Keratinocyte (primary cell): ENCODE measurements at regions not wholly inside any gene's neighbourhood (a gene's known extent, or its start where the extent isn't known, plus 50 kb on each side); places are given as distances from the start of the nearest gene placed in this dataset.

Experiments used
- DNase-seq: peaks from one replicate; pipeline ENCODE4 v3.0.0-alpha.2; 2011; ENCODE audit warnings: low read depth, missing footprints, low spot score
- FAIRE-seq: peaks from 2 replicates; lab custom pipeline; 2011; peaks lifted over from hg19 to GRCh38; lab: Jason Lieb, UNC
- H2AFZ ChIP-seq: 2 replicates; pipeline ENCODE4 v1.6.0; 2012; ENCODE audit warnings: low read length, control low read depth, inconsistent platforms; ENCODE audit not compliant: control insufficient read depth
- H3K27ac ChIP-seq: 2 replicates; pipeline ENCODE4 v1.5.1; 2011; ENCODE audit warnings: low read length; ENCODE audit not compliant: control insufficient read depth, insufficient read depth
- H3K27me3 ChIP-seq: 3 replicates; pipeline ENCODE4 v1.6.0; 2011; ENCODE audit warnings: low read length; ENCODE audit not compliant: control insufficient read depth, insufficient read depth; ENCODE audit errors: extremely low read depth
- H3K36me3 ChIP-seq, 2 experiments: 2 replicates in 1 of 2; 3 replicates in 1 of 2; pipeline ENCODE4 v1.5.1; 2011; ENCODE audit warnings: low read length in 2 of 2, mild to moderate bottlenecking in 1 of 2; ENCODE audit not compliant: control insufficient read depth in 2 of 2, insufficient read depth in 2 of 2; ENCODE audit errors: extremely low read depth in 1 of 2
- H3K4me1 ChIP-seq: 3 replicates; pipeline ENCODE4 v1.5.1; 2011; ENCODE audit warnings: low read length; ENCODE audit not compliant: control insufficient read depth, insufficient read depth; ENCODE audit errors: extremely low read depth
- H3K4me2 ChIP-seq: 3 replicates; pipeline ENCODE4 v1.6.0; 2011; ENCODE audit warnings: low read depth, low read length; ENCODE audit not compliant: control insufficient read depth, insufficient read depth; ENCODE audit errors: extremely low read depth
- H3K4me3 ChIP-seq, 3 experiments: fragments of 200-600 bp in 1 of 3; sonication (generic) in 1 of 3; 2 replicates in 2 of 3; 3 replicates in 1 of 3; pipeline ENCODE4 v1.5.1; 2011 to 2016; ENCODE audit warnings: low read length in 3 of 3, mild to moderate bottlenecking in 3 of 3, control low read depth in 2 of 3, inconsistent platforms in 1 of 3, low read depth in 1 of 3, mixed read lengths in 1 of 3, mixed run types in 1 of 3, moderate library complexity in 1 of 3; ENCODE audit not compliant: control insufficient read depth in 2 of 3, insufficient read depth in 2 of 3; ENCODE audit errors: extremely low read depth in 1 of 3
- H3K79me2 ChIP-seq: 2 replicates; pipeline ENCODE4 v1.6.0; 2012; ENCODE audit warnings: low read length; ENCODE audit not compliant: control insufficient read depth, insufficient read depth
- H3K9ac ChIP-seq: 3 replicates; pipeline ENCODE4 v1.6.0; 2011; ENCODE audit warnings: low read length; ENCODE audit not compliant: control insufficient read depth, insufficient read depth; ENCODE audit errors: extremely low read depth
- H3K9me1 ChIP-seq: 3 replicates; pipeline ENCODE4 v1.6.0; 2011; ENCODE audit warnings: low read length; ENCODE audit not compliant: control insufficient read depth, insufficient read depth; ENCODE audit errors: extremely low read depth
- H3K9me3 ChIP-seq: 2 replicates; pipeline ENCODE4 v1.5.1; 2012; ENCODE audit warnings: low read depth, low read length; ENCODE audit not compliant: control insufficient read depth
- H4K20me1 ChIP-seq: 3 replicates; pipeline ENCODE4 v1.6.0; 2011; ENCODE audit warnings: low read length; ENCODE audit not compliant: control insufficient read depth, insufficient read depth; ENCODE audit errors: extremely low read depth
- CTCF ChIP-seq, 3 experiments: IDR thresholded peaks in 1 of 3; conservative IDR thresholded peaks in 1 of 3; optimal IDR thresholded peaks in 1 of 3; 2 replicates in 2 of 3; 3 replicates in 1 of 3; pipeline versions ENCODE3 to v1.5.1; 2011; ENCODE audit warnings: low read length in 3 of 3, mild to moderate bottlenecking in 3 of 3, moderate library complexity in 2 of 3, control low read depth in 1 of 3, inconsistent platforms in 1 of 3; ENCODE audit not compliant: insufficient read depth in 2 of 3; ENCODE audit errors: extremely low read depth in 1 of 3
- EZH2 ChIP-seq: IDR thresholded peaks from one replicate; pipeline ENCODE4 v1.6.1; 2012; ENCODE audit warnings: inconsistent platforms, mild to moderate bottlenecking, low read length, moderate library complexity
- dilution Hi-C: fragments of 300-500 bp; cut with MboI; formaldehyde crosslinking; loops from one replicate; pipeline ENCODE4 v1.7.0; 2020; ENCODE audit warnings: low sequenced_read_pairs; ENCODE audit not compliant: extremely low pct_ligation_motif_present

- H3K79me2 ChIP-seq, result no peaks in the 10 kb centered on the region
- H3K27ac ChIP-seq, result no peak overlapping the region
- DNase-seq (no peak), FAIRE-seq (no peak)
- no peaks in the 10 kb centered on the region for H3K4me1 ChIP-seq
- H3K9me3 ChIP-seq, result no peaks in the 10 kb centered on the region
- no peak overlapping the region for H3K4me3 ChIP-seq
- H4K20me1 ChIP-seq, result no peaks in the 10 kb centered on the region
- H3K27me3 ChIP-seq, result no peaks in the 10 kb centered on the region
- TF ChIP-seq EZH2 (no peak), CTCF (optimal IDR thresholded peaks at IDR 0.05 in 1 of 3, IDR thresholded peaks at IDR 0.05 in 1 of 3, conservative IDR thresholded peaks at IDR 0.05 in 1 of 3; ENCODE audit: extremely low read depth in 1 of 3, insufficient read depth in 2 of 3, low read length in 3 of 3) (no peak)
- no peaks in the 10 kb centered on the region for H3K9me1 ChIP-seq
- H3K4me2 ChIP-seq, result no peak overlapping the region
- dilution Hi-C loops, result no loop called here
- no peak overlapping the region for H2AFZ ChIP-seq
- H3K9ac ChIP-seq, result no peak overlapping the region
- H3K36me3 ChIP-seq, result no peaks in the 10 kb centered on the region
These were observed 90.8 kb upstream of the ELOVL5 start for GRCh38 chr6:53439556-53439955.

GRCh38 chr6:53437557-53438202, 88.9 kb upstream of the ELOVL5 start:
- H3K9me3 ChIP-seq, result no peaks in the 10 kb centered on the region
- H4K20me1 ChIP-seq, result no peaks in the 10 kb centered on the region
- dilution Hi-C loops, result no loop called here
- FAIRE-seq (peak; percentile 67), DNase-seq (no peak)
- H3K4me1 ChIP-seq, result no peaks in the 10 kb centered on the region
- no peak overlapping the region for H3K4me3 ChIP-seq
- no peaks in the 10 kb centered on the region for H3K79me2 ChIP-seq
- no peak overlapping the region for H3K4me2 ChIP-seq
- H3K27me3 ChIP-seq, result no peaks in the 10 kb centered on the region
- TF ChIP-seq EZH2 (no peak), CTCF (optimal IDR thresholded peaks at IDR 0.05 in 1 of 3, IDR thresholded peaks at IDR 0.05 in 1 of 3, conservative IDR thresholded peaks at IDR 0.05 in 1 of 3; ENCODE audit: extremely low read depth in 1 of 3, insufficient read depth in 2 of 3, low read length in 3 of 3) (peak; percentile 41 to 71 (median 69))
- H2AFZ ChIP-seq, result no peak overlapping the region
- no peaks in the 10 kb centered on the region for H3K9me1 ChIP-seq
- H3K27ac ChIP-seq, result no peak overlapping the region
- H3K36me3 ChIP-seq, result no peaks in the 10 kb centered on the region
- H3K9ac ChIP-seq, result no peak overlapping the region
